ENCODE measurements at regions not wholly inside any gene's neighbourhood (a gene's known extent, or its start where the extent isn't known, plus 50 kb on each side); places are given as distances from the start of the nearest gene placed in this dataset.

- DNase-seq, result no peak
These were observed 75.5 kb upstream of the STARD3NL start for GRCh38 chr7:38102507-38102906.

DNA sequence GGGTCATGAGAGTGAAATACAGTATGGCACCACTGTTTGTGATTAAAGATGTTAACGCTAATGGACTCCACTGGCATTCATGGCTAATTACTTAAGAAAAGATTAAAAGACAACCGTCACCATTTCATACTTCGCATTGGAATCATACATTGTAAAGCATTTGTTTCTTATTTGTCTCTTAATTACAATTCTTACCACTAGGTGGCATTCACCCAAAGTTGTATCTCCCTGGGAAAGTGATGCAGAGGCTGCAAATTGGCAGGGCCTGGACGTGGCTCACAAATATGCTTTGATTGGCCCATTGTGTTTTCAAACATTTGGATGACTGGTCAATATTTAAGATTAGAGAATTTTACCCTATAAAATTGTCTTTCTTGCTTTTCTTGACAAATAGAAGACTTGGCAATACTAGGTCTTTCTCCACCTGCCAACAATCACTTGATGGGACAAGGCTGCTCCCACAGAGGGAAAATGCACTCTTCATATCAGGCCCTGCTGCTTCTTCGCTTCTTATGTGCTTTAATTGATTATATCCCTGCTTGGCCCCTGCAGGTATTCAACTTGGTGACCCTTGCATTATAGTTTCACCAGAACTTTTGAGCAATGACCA, 72.1 kb upstream of the STARD3NL start:
- DNase-seq, result no peak

- peak; percentile 79 for DNase-seq
These were observed 70.6 kb upstream of the STARD3NL start for GRCh38 chr7:38107486-38107893.

GRCh38 chr7:38112075-38112474, 66.0 kb upstream of the STARD3NL start:
- DNase-seq, result no peak

- no peak for DNase-seq
These were observed 58.0 kb upstream of the STARD3NL start for GRCh38 chr7:38120076-38120475.

GRCh38 chr7:38122501-38122900, 55.5 kb upstream of the STARD3NL start:
- no peak for DNase-seq

- no peak for DNase-seq
These were observed 54.6 kb upstream of the STARD3NL start for GRCh38 chr7:38123494-38123893.

DNA sequence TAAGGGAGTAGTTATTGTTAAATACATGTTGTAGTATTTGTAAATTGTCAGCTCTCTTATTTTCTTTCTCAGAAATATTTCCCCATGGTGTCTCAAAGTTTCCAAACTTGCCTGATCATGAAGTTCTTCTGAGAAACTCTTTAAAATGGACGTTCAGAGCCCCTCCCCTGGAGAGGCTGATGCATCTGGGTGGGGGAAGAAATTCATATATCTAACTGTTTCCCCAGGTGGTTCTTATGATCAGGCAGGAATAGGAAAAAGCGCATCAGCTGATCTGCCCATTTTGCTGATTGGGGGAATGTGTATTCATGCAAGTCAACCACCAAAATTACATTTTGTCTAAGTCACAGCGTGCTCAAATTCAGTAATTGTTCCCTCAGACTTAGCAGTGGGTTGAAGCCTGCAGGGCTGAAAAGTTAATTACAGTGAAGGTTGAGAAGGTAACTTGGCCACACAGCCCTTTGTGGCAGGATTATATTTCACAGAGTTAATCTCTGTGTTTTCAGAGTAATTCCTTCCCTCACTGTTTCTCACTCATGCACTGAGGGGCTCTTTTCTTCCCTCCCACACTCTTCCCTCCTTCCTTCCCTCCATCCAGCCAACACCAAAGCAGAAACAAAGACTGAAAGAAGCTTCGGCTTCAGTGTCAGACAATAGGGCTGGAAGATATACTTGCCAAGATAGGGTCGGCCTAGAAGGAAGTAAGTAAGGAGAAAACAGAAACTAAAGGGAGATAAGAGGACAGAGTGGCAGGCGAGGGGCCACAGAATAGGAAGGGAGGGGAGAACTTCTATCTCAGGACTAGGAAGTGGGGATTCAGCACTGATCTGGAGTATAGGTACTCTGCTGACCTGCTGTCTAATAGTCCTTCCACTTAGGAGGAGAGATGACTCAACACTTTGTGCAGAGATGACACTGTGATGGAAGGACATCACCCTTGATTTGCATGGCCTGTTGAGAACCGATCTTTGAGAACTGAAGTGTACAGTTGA, 50.5 kb upstream of the STARD3NL start:
- no peak for DNase-seq

Measured in activated gamma-delta T cell treated with Interleukin-2 at 50 U/mL for 16 hours (primary cell).